NCI-H82 treated with DMSO at 0.1 percent for 48 hours (cell line): ENCODE measurements at regions not wholly inside any gene's neighbourhood (a gene's known extent, or its start where the extent isn't known, plus 50 kb on each side); places are given as distances from the start of the nearest gene placed in this dataset.
A peak's percentile ranks its signal among the peaks of the same experiment; 100 is the strongest.
"Not testable (repeated sequence)": the region's sequence is repeated elsewhere in the genome, so short reads cannot be mapped to it uniquely, and the experiment has no call there.

Experiments
- DNase-seq: peaks from one replicate; lab custom pipeline; 2025; ENCODE audit not compliant: unreplicated experiment; lab: John Stamatoyannopoulos, UW

GRCh38 chr5:174532455-174533453 is 191.6 kb upstream of the MSX2 start:
- peak; percentile 79 for DNase-seq

DNA sequence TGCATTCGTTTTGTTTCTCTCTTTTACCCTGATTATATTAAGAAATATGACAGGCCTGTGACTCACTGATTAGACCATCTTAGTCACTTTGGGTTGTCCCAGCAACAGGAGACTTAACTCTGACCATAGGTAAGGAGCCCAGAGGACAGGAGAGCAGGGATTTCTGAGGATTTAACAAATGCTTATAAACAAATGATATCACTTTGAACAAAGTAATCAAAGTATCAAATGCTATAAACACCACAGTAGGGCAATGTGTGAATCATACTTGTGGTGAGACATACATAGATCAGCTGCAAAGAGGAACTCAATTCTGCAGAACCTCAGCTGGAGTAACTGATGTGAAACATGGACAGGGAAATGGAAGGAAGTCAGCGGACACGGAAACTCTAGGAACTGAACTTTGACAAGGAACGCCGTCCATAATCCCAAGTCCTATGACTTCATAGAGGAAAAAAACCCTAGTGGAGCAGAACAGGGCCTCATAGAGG is 190.6 kb upstream of the MSX2 start:
- no peak for DNase-seq

DNA sequence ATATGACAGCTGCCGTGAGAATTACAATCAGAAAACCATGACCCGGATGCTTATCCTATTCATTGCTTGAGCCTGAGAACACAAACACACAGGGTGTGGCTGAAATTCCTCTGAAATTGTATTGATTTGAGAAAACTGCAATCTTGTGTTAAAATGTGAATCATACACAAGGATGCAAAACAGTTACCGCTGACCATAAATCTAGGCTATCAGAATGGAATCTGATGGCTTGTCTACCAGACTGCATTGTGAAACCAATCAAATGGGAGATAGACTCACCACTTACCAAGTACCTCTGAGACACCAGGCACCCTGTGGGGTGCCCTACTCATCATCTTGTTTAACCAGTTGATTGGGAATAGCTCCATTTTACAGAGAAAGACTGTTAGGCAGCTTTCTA is 188.7 kb upstream of the MSX2 start:
- DNase-seq = no peak

- DNase-seq = not testable (repeated sequence)
Observed at GRCh38 chr5:174539823-174540222, 184.6 kb upstream of the MSX2 start.

DNA sequence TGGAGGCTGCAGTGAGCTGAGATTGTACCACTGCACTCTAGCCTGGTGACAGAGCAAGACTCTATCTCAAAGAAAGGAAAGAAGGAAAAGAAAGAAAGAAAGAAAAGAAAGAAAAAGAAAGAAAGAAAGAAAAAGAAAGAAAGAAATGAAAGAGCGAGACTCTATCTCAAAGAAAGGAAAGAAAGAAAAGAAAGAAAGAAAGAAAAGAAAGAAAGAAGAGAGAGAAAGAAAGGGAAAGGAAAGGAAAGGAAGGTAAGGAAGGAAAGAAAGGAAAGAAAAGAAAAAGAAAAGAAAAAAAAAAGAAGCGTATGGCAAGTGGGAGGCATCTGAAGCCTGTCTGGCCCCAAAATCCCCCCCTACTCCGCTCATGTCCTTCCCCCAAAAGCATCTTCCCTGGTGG is 182.3 kb upstream of the MSX2 start:
- DNase-seq = no peak

GRCh38 chr5:174542471-174542870 is 181.9 kb upstream of the MSX2 start:
- peak; percentile 8 for DNase-seq

DNA sequence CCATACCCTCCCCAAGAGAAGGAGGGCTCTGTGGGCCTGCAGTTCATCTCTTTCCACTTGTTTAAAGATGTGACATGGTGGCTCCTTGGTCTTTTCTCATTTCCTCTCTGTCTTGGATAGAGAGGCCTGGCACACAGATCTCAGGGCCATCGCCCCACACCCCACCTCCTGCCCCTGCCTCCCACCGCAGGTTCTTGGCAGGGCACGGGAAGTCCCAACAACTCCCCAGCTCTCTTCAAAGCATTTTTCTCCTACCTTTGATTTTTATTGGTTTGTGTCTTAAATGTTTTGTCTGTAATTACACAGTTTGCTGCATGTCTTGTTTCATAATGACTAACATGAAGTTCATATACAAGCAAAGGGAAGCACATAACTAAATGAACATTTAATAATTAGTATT is 178.5 kb upstream of the MSX2 start:
- no peak for DNase-seq

DNA sequence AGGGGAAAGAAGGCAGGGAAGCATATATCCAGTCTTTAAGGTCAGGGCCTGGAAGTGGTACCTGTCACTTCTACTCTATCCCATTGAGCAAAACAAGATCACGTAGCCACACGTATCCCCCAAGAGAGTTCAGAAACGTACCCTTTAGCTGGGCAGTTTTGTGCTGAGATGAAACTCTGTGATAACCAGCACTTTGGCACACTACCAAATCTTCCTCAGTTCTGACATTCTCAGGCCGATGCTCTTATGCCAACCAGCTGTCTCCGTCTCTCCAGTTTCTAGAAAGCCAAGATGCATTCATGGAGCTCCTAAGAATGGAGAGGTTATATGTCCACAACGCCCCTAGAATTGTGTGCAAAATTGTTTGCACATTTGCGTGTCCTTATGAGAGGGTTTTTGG is 176.6 kb upstream of the MSX2 start:
- no peak for DNase-seq

- DNase-seq = peak; percentile 72
Observed at GRCh38 chr5:174549254-174549653, 175.1 kb upstream of the MSX2 start.

DNA sequence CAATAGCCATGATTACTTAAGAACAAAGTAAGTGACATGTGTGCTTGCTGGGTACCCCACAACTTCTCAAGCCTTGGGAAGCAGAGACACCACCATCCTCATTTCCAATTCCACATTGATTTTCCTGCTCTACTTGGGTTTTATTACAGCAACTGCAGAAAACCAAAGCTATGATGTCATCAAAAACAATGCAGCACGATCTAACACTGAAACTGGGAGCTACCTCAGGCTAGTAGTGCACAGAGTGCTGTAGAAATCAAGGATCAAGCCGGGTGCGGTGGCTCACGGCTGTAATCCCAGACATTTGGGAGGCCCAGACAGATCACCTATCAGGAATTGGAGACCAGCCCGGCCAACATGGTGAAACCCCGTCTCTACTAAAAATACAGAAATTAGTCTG is 174.4 kb upstream of the MSX2 start:
- DNase-seq = no peak

GRCh38 chr5:174552428-174552827 is 172.0 kb upstream of the MSX2 start:
- DNase-seq = no peak

DNA sequence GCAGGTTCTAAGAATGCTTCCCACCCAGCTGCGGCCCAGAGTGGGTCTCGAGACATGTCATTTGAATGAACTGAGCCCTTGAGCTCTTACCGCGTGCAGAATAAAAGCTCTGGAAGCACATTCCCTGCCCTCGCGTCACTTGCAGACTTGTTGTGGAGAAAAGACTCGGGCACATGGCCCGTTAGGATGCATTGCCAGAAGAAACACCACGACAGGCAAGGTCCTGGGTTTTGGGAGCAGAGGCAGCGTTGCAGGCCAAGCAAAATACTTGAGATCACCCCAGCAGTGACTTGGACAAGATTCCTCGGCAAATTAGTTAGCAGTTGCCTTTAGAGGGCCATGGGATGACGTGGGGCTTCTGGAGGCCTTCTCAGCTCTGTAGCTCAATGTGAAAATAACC is 170.8 kb upstream of the MSX2 start:
- DNase-seq = no peak

DNA sequence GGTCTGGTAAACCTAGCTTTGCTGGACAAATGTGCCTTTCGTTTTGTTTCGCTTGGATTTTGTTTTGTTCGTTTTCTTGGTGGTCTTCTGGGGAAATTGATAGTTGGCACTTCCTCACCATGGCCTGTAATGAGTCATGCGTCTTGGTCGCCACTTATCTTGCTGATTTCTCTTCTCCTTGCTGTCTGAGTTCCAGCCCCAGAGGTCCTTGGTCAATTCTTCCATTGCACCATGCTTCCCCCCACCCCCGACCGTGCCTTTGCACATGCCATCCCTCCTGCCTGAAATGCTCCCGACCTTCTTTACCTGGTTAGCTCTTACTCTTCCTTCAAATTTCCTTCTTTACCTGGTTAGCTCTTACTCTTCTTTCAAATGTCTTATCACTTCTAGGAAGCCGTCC is 168.7 kb upstream of the MSX2 start:
- no peak for DNase-seq

DNA sequence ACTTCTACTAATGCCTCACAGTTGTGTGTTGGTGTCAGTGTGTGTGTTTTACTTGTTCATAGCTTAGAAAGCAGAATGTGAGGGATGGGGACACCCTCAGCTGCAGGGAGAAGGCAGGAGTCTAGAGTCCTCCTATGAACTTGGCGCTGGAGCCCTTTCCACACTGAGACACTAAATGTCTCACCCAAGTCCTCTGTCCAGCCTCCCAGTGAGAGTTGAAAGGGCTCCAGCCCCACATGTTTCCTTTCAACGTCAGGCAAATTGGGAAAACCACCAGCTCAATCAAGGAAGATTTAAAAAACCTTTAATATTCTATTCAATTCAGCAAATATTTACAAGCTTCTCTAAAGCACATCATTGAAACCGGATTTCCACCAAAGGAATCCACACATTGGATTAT is 167.6 kb upstream of the MSX2 start:
- DNase-seq = no peak

- no peak for DNase-seq
Observed at GRCh38 chr5:174558190-174558589, 166.2 kb upstream of the MSX2 start.

DNA sequence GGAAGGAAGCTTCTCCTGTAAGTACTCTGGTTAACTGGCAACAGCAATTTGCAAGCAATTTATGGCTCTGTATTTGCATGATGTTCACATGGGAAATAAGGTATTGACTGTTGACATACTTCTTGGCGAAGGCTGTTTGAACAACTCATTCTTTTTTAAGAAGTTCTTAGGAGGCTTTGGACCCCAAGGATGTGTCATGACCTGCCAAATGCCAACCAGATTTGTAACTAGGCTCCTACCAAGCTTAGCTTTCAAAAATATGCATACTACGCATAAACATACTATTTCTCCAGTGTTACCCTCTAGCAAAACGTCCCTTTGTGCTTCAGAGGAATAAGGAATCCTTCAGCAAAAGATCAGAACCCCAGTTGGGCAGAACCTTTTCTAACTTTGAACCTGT is 165.2 kb upstream of the MSX2 start:
- DNase-seq = no peak

DNA sequence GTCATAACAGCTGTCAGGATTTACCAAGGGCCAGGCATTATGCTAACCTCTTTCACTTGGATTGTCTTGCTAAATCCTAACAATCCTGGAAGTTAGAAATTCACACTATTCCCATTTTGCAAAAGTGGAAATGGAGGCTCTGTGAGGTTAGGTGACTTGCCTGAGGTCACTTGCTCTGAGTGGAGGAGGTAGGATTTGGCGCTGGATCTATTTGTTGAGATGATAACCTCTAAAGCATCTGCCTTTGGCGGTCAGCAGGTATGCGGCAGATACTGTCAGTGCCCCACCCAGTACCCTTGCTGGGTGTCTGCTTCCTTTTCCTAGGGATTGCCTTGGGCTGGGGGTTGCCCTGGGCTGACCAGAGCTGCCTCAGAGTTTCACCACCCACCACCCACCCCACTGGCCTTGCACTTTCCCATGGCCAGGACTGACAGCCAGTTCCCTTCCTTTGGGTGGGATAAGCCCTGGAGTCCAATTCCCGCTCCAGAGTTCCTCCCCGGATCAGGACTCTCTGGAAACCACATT is 164.8 kb upstream of the MSX2 start:
- DNase-seq = no peak

DNA sequence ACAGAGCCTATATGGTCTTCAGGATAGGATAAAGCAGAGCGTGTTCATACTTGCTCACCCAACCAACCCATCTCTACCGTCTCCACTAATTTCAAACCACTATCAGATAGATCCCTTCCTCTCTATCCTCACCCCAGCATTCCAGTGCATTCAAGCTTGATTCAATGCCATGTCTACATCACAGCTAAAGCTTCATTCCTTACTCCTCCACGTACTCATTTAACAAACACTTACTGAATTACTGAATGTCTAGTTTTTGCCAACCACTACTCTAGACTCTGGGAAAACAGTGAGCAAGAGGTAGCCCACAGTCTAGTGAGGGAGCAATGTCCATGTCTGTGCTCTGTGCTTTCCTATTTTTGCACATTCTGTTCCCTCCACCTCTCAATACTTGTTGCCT is 163.5 kb upstream of the MSX2 start:
- no peak for DNase-seq

DNA sequence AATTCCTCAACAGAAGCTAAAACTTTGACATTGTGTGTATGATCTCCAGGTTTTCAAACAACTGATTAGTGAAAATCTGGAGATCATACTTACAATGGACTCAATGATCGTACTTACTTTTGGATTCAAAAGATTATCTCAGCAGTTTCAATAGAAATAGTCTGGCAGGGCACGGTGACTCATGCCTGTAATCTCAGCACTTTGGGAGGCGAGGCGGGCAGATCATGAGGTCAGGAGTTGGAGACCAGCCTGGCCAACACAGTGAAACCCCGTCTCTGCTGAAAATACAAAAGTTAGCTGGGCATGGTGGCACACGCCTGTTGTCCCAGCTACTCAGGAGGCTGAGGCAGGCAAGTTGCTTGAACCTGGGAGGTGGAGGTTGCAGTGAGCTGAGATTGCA is 161.3 kb upstream of the MSX2 start:
- not testable (repeated sequence) for DNase-seq

- DNase-seq = no peak
Observed at GRCh38 chr5:174563899-174564298, 160.5 kb upstream of the MSX2 start.

- DNase-seq = no peak
Observed at GRCh38 chr5:174567506-174568141, 156.8 kb upstream of the MSX2 start.

DNA sequence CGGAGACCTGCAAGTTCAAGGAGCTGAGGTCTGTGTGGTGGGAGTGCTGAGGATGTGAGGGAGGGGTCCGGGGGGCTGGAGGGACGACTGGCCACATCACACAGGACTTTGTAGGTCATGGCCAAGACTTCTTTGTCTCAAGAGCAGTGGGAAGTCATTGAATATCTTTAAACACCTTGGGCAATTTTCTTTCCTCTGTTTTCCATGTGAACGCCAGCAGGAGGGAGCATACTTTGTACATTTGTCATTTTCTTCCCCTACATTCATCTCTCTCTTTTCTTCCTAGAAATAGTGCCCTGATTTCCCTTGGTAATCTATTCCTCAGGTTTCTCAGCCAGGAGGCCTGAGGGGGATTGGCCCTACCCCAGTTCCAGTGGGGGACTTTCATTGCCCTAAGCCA is 153.7 kb upstream of the MSX2 start:
- no peak for DNase-seq
